Psoas muscle (tissue), 7 donors: ENCODE measurements at regions not wholly inside any gene's neighbourhood (a gene's known extent, or its start where the extent isn't known, plus 50 kb on each side); places are given as distances from the start of the nearest gene placed in this dataset.

Experiments used
- ATAC-seq, 4 donors: fragments of 200-7000 bp; cut with Tn5 transposase; one replicate each; pipeline ENCODE4 v1.9.1; 2020; ENCODE audit warnings: moderate library complexity in 3 of 4, mild to moderate bottlenecking in 2 of 4
- DNase-seq, 2 donors: peaks; one replicate each; pipeline ENCODE4 v3.0.0-alpha.2; 2020
- H3K27ac ChIP-seq: fragments of 200-600 bp; one replicate; pipeline ENCODE4 v1.8.0; 2022
- H3K27me3 ChIP-seq, 3 donors: fragments of 200-600 bp in 1 of 3; one replicate each; pipeline versions ENCODE4 v1.6.1 to v1.8.0; 2013 to 2022; ENCODE audit warnings: low read length in 2 of 3, mild to moderate bottlenecking in 2 of 3, moderate library complexity in 1 of 3; ENCODE audit not compliant: insufficient read depth in 3 of 3
- H3K36me3 ChIP-seq, 2 donors: fragments of 200-600 bp in 1 of 2; one replicate each; pipeline versions ENCODE4 v1.6.1 to v1.8.0; 2013 to 2022; ENCODE audit warnings: low read depth in 1 of 2, mild to moderate bottlenecking in 1 of 2, moderate library complexity in 1 of 2; ENCODE audit not compliant: insufficient read depth in 1 of 2
- H3K4me1 ChIP-seq: fragments of 200-600 bp; one replicate; pipeline ENCODE4 v1.8.0; 2022
- H3K4me3 ChIP-seq: fragments of 200-600 bp; one replicate; pipeline ENCODE4 v1.8.0; 2022; ENCODE audit warnings: mild to moderate bottlenecking
- H3K9me3 ChIP-seq: fragments of 200-600 bp; one replicate; pipeline ENCODE4 v1.8.0; 2022
- WGBS, 3 donors: extraction: QIAGEN DNeasy Blood & Tissue Kit; methylation state at CpG; one replicate each; pipeline versions ENCODE4 v1.1.6 to v1.1.7; 2013; 5-methylcytosine and 5-hydroxymethylcytosine counted together
- intact Hi-C, 2 donors: fragments of 100-400 bp; cut with DNase I; formaldehyde crosslinking; loops; one replicate each; pipeline versions ENCODE4 v1.11.0 to v1.14.2; 2022
- TF ChIP-seq, protein P1 (sequence below): fragments of 200-600 bp; IDR thresholded peaks from one replicate; pipeline ENCODE4 v1.8.0; 2022; ENCODE audit warnings: antibody characterized with exemption
- donor health status: healthy with polysubstance abuse.
- donor health status: DM: no; HTN: no; CAD: no; lungs with moderate emphysema.
- donor health status: Bipolar disorder and iron deficiency.
- donor health status: healthy.
- donor health status: DM: yes; HTN: yes; CAD: no.
- donor health status: DM: no; HTN: no; CAD: no.
- donor health status: DM: yes; HTN: yes; CAD: no.

DNA sequence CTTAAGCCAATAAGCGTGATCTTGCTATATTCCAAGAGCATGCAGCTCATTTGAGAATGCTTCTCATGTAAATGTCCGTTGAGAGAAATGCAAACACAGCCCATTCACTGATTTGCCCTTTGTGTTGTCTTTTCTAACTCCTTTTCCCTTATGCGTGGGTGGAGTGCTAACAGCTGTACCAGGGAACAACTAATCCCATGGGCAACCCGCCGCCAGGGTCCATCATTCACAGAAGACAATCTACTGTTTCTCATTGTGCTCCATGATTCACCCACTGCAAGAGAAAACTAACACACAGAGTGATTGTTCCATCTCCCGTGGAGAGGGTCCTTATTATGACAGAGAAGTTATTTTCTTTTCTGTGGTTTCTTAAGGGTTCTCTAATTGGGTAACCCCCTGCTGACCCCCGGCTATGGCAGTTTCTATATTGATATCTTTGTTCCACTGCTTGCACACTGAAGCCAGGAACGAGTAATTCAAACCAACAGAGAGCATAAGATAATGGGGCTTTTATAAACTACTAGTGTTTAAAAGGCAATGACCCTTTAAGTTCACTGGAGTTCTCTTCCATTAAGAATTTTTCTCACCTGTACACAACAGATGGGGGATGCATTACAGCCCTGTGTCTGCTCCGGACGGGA lies 298.7 kb downstream of the BAMBI start:
- DNase-seq: no peak
- no peaks in the 10 kb centered on the region for H3K36me3 ChIP-seq
- no peak overlapping the region for H3K4me3 ChIP-seq
- WGBS, 3 donors: 14 to 22% (median 19%) methylated on average over 10 of the region's 10 CpGs
- TF ChIP-seq, protein P1, sequence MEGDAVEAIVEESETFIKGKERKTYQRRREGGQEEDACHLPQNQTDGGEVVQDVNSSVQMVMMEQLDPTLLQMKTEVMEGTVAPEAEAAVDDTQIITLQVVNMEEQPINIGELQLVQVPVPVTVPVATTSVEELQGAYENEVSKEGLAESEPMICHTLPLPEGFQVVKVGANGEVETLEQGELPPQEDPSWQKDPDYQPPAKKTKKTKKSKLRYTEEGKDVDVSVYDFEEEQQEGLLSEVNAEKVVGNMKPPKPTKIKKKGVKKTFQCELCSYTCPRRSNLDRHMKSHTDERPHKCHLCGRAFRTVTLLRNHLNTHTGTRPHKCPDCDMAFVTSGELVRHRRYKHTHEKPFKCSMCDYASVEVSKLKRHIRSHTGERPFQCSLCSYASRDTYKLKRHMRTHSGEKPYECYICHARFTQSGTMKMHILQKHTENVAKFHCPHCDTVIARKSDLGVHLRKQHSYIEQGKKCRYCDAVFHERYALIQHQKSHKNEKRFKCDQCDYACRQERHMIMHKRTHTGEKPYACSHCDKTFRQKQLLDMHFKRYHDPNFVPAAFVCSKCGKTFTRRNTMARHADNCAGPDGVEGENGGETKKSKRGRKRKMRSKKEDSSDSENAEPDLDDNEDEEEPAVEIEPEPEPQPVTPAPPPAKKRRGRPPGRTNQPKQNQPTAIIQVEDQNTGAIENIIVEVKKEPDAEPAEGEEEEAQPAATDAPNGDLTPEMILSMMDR: no peak
- H3K27ac ChIP-seq: no peak overlapping the region
- no peaks in the 10 kb centered on the region for H3K9me3 ChIP-seq
- intact Hi-C loops: no loop called here
- H3K4me1 ChIP-seq: no peaks in the 10 kb centered on the region
- H3K27me3 ChIP-seq: peaks cover 0 to under 1% (median 0%) of the 10 kb centered on the region in 3 donors
- peak in 2 of 4 donors; percentile 37 to 67 for ATAC-seq

DNA sequence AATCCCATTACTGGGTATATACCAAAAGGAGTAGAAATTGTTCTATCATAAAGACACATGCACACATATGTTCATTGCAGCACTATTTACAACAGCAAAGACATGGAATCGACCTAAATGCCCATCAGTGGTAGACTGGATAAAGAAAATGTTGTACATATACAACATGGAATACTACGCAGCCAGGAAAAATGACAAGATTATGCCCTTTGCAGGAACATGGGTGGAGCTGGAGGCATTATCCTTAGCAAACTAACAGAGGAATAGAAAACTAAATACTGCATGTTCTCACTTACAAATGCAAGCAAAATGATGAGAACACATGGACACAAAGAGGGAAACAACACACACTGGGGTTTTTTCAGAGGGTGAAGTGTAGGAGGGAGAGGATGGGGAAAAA lies 300.2 kb downstream of the BAMBI start:
- DNase-seq (no peak), ATAC-seq (no peak)
- H3K4me1 ChIP-seq: no peaks in the 10 kb centered on the region
- 66 to 78% (median 72%) methylated on average over 2 of the region's 2 CpGs for WGBS, 3 donors
- TF ChIP-seq, protein P1: no peak
- intact Hi-C loops: no loop called here
- peaks cover 0 to under 1% (median 0%) of the 10 kb centered on the region in 3 donors for H3K27me3 ChIP-seq
- H3K9me3 ChIP-seq: no peaks in the 10 kb centered on the region
- no peak overlapping the region for H3K4me3 ChIP-seq
- no peak overlapping the region for H3K27ac ChIP-seq
- no peaks in the 10 kb centered on the region for H3K36me3 ChIP-seq

DNA sequence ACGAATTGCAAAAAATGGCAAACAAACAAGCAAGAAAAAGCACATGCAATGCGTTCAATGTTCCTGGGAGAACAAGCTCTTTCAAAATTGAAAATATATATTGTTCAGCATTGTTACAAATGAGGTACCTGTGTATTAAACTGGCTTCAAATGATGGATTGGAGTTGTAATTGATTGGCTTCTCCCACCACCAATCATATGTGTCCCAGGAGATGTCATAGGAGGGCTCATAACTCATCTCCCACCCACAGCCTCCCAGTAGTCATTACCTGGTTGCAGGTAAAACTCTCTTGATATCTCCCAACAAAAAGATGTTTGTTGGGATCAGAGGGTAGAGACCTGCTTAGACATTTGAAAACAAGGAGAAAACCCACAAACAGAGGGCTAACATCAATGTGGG lies 302.9 kb downstream of the BAMBI start:
- TF ChIP-seq, protein P1: no peak
- Histone ChIP-seq H3K4me3 (no peak overlapping the region), H3K36me3 (no peaks in the 10 kb centered on the region), H3K27me3 (peaks cover 0 to 4% (median 2%) of the 10 kb centered on the region in 3 donors), H3K4me1 (peaks cover 7% of the 10 kb centered on the region), H3K9me3 (no peaks in the 10 kb centered on the region), H3K27ac (no peak overlapping the region)
- ATAC-seq: no peak
- 88 to 93% (median 92%) methylated on average over 2 of the region's 2 CpGs for WGBS, 3 donors
- no peak for DNase-seq
- intact Hi-C loops: loop anchor here in 1 of 2 donors (10.0 kb wide), 1 partner anchor 325 kb away; no protein-coding TSS in a partner anchor

DNA sequence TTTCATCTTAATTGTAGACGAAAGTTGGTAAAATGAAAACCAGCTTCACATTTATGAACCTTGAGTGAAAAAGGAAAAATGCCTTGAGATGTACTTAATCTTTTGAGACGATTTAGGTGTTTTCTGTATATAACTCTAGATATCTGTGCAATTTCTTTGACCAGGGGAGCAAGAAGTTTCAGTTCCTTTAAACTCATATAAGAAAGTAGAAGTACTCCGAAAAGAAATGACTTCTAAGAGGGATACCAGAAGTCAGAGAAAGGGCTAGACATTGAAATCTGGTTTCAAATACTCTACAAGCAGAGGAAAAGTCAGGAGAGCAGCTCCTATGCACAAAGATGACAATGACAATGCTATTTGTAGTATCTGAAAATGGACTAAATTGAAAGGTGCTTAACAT lies 303.7 kb downstream of the BAMBI start:
- H3K4me3 ChIP-seq: no peak overlapping the region
- DNase-seq (no peak), ATAC-seq (no peak)
- intact Hi-C loops: loop anchor here in 1 of 2 donors (10.0 kb wide), 1 partner anchor 324 kb away; no protein-coding TSS in a partner anchor
- H3K36me3 ChIP-seq: no peaks in the 10 kb centered on the region
- H3K9me3 ChIP-seq: no peaks in the 10 kb centered on the region
- H3K27ac ChIP-seq: no peak overlapping the region
- TF ChIP-seq, protein P1: no peak
- peaks cover 7% of the 10 kb centered on the region for H3K4me1 ChIP-seq
- WGBS, 3 donors: 91 to 92% (median 91%) methylated on average over 3 of the region's 3 CpGs
- H3K27me3 ChIP-seq: peaks cover 0 to 4% (median 2%) of the 10 kb centered on the region in 3 donors
